ENCODE measurements at regions not wholly inside any gene's neighbourhood (a gene's known extent, or its start where the extent isn't known, plus 50 kb on each side); places are given as distances from the start of the nearest gene placed in this dataset.

- ATAC-seq (ENCODE audit: insufficient read depth, low FRiP score), result no peak
These were observed 150.1 kb upstream of the MAGEB2 start for GRCh38 chrX:30065226-30065625.

DNA sequence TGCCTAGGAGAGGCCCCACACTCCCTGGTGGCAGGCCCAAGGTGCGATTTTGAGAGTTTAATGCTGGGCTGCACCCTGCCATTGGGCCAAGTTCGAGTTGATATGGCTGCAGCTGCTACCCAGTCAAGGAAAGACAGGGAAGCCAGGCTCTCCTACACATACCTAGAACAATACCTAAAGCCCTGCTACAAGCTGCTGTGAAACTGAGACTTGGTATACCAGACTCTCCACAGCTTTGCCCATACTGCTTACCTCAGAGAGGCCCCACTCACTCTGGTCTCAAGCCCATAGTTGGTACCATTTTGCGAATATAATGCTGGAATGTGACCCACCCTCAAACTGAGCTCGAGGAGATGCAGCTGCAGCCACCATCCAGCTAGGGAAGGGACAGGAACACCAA is 147.7 kb upstream of the MAGEB2 start:
- no peak overlapping the region for H3K9ac ChIP-seq (ENCODE audit: insufficient read depth in 1 of 2, low read length in 2 of 2)
- no peak overlapping the region for H3K27ac ChIP-seq (ENCODE audit: low read depth in 1 of 2, low read length in 1 of 2)
- ATAC-seq (ENCODE audit: insufficient read depth, low FRiP score) (no peak), DNase-seq (no peak)
- H3K4me3 ChIP-seq, result no peak overlapping the region
- H3K27me3 ChIP-seq (ENCODE audit: control insufficient read depth in 3 of 3, insufficient read depth in 3 of 3, low read length in 2 of 3), result no peaks in the 10 kb centered on the region
- H3K4me1 ChIP-seq (ENCODE audit: control insufficient read depth in 5 of 5, insufficient read depth in 5 of 5, low read length in 5 of 5), result no peaks in the 10 kb centered on the region
- 55 to 77% methylated on average over 4 of the region's 4 CpGs for WGBS, 2 donors
- H3K36me3 ChIP-seq (ENCODE audit: control insufficient read depth in 4 of 4, insufficient read depth in 4 of 4, low read length in 4 of 4), result no peaks in the 10 kb centered on the region
- TF ChIP-seq, protein P1, sequence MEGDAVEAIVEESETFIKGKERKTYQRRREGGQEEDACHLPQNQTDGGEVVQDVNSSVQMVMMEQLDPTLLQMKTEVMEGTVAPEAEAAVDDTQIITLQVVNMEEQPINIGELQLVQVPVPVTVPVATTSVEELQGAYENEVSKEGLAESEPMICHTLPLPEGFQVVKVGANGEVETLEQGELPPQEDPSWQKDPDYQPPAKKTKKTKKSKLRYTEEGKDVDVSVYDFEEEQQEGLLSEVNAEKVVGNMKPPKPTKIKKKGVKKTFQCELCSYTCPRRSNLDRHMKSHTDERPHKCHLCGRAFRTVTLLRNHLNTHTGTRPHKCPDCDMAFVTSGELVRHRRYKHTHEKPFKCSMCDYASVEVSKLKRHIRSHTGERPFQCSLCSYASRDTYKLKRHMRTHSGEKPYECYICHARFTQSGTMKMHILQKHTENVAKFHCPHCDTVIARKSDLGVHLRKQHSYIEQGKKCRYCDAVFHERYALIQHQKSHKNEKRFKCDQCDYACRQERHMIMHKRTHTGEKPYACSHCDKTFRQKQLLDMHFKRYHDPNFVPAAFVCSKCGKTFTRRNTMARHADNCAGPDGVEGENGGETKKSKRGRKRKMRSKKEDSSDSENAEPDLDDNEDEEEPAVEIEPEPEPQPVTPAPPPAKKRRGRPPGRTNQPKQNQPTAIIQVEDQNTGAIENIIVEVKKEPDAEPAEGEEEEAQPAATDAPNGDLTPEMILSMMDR (IDR thresholded peaks at IDR 0.05; ENCODE audit: control extremely low read depth, extremely low read depth), result no peak
- H3K9me3 ChIP-seq (ENCODE audit: control insufficient read depth in 4 of 4, insufficient read depth in 3 of 4, low read length in 3 of 4), result peaks cover 0 to 2% (median 0%) of the 10 kb centered on the region in 4 donors

More at GRCh38 chrX:30065226-30065625, 150.1 kb upstream of the MAGEB2 start:
- H3K36me3 ChIP-seq (ENCODE audit: control insufficient read depth in 4 of 4, insufficient read depth in 4 of 4, low read length in 4 of 4), result no peaks in the 10 kb centered on the region
- H3K4me1 ChIP-seq (ENCODE audit: control insufficient read depth in 5 of 5, insufficient read depth in 5 of 5, low read length in 5 of 5), result no peaks in the 10 kb centered on the region
- WGBS, 2 donors, result 59 to 74% methylated on average over 2 of the region's 2 CpGs
- H3K27me3 ChIP-seq (ENCODE audit: control insufficient read depth in 3 of 3, insufficient read depth in 3 of 3, low read length in 2 of 3), result no peaks in the 10 kb centered on the region
- TF ChIP-seq, protein P1 (IDR thresholded peaks at IDR 0.05; ENCODE audit: control extremely low read depth, extremely low read depth), result no peak
- no peak overlapping the region for H3K4me3 ChIP-seq
- peak in 1 of 3 donors; percentile 21 for DNase-seq
- H3K9me3 ChIP-seq (ENCODE audit: control insufficient read depth in 4 of 4, insufficient read depth in 3 of 4, low read length in 3 of 4), result peaks cover 0 to 2% (median 0%) of the 10 kb centered on the region in 4 donors
- no peak overlapping the region for H3K27ac ChIP-seq (ENCODE audit: low read depth in 1 of 2, low read length in 1 of 2)
- no peak overlapping the region for H3K9ac ChIP-seq (ENCODE audit: insufficient read depth in 1 of 2, low read length in 2 of 2)

GRCh38 chrX:30085571-30085970 is 129.8 kb upstream of the MAGEB2 start:
- no peaks in the 10 kb centered on the region for H3K4me1 ChIP-seq (ENCODE audit: control insufficient read depth in 5 of 5, insufficient read depth in 5 of 5, low read length in 5 of 5)
- no peak overlapping the region for H3K9ac ChIP-seq (ENCODE audit: insufficient read depth in 1 of 2, low read length in 2 of 2)
- ATAC-seq (ENCODE audit: insufficient read depth, low FRiP score) (no peak), DNase-seq (no peak)
- WGBS, 2 donors, result 63 to 100% methylated on average over 1 of the region's 1 CpG
- no peaks in the 10 kb centered on the region for H3K9me3 ChIP-seq (ENCODE audit: control insufficient read depth in 4 of 4, insufficient read depth in 3 of 4, low read length in 3 of 4)
- no peaks in the 10 kb centered on the region for H3K36me3 ChIP-seq (ENCODE audit: control insufficient read depth in 4 of 4, insufficient read depth in 4 of 4, low read length in 4 of 4)
- H3K27me3 ChIP-seq (ENCODE audit: control insufficient read depth in 3 of 3, insufficient read depth in 3 of 3, low read length in 2 of 3), result no peaks in the 10 kb centered on the region
- TF ChIP-seq, protein P1 (IDR thresholded peaks at IDR 0.05; ENCODE audit: control extremely low read depth, extremely low read depth), result no peak
- no peak overlapping the region for H3K4me3 ChIP-seq
- no peak overlapping the region for H3K27ac ChIP-seq (ENCODE audit: low read depth in 1 of 2, low read length in 1 of 2)

GRCh38 chrX:30111431-30111830 is 103.9 kb upstream of the MAGEB2 start:
- 59 to 86% methylated on average over 2 of the region's 2 CpGs for WGBS, 2 donors
- TF ChIP-seq, protein P1 (IDR thresholded peaks at IDR 0.05; ENCODE audit: control extremely low read depth, extremely low read depth), result no peak
- no peaks in the 10 kb centered on the region for H3K4me1 ChIP-seq (ENCODE audit: control insufficient read depth in 5 of 5, insufficient read depth in 5 of 5, low read length in 5 of 5)
- DNase-seq (no peak), ATAC-seq (ENCODE audit: insufficient read depth, low FRiP score) (no peak)
- no peak overlapping the region for H3K27ac ChIP-seq (ENCODE audit: low read depth in 1 of 2, low read length in 1 of 2)
- H3K9me3 ChIP-seq (ENCODE audit: control insufficient read depth in 4 of 4, insufficient read depth in 3 of 4, low read length in 3 of 4), result no peaks in the 10 kb centered on the region
- H3K4me3 ChIP-seq, result no peak overlapping the region
- H3K27me3 ChIP-seq (ENCODE audit: control insufficient read depth in 3 of 3, insufficient read depth in 3 of 3, low read length in 2 of 3), result peaks cover 0 to 2% (median 0%) of the 10 kb centered on the region in 3 donors
- H3K36me3 ChIP-seq (ENCODE audit: control insufficient read depth in 4 of 4, insufficient read depth in 4 of 4, low read length in 4 of 4), result no peaks in the 10 kb centered on the region
- no peak overlapping the region for H3K9ac ChIP-seq (ENCODE audit: insufficient read depth in 1 of 2, low read length in 2 of 2)
